Fibroblast of lung (primary cell): ENCODE measurements at regions not wholly inside any gene's neighbourhood (a gene's known extent, or its start where the extent isn't known, plus 50 kb on each side); places are given as distances from the start of the nearest gene placed in this dataset.
A peak's percentile ranks its signal among the peaks of the same experiment; 100 is the strongest.

ENCODE experiments used
- DNase-seq, 2 donors: peaks; one replicate each; pipeline versions ENCODE4 v3.0.0 to v3.0.0-alpha.2; 2010; ENCODE audit warnings: low read depth in 2 of 2
- H2AFZ ChIP-seq: 2 replicates; pipeline ENCODE4 v1.5.1; 2012; ENCODE audit warnings: low read length, control low read depth, inconsistent platforms
- H3K27ac ChIP-seq: 2 replicates; pipeline ENCODE4 v1.5.1; 2011; ENCODE audit warnings: low read length, control low read depth; ENCODE audit not compliant: insufficient read depth
- H3K27me3 ChIP-seq: 2 replicates; pipeline ENCODE4 v1.5.1; 2011; ENCODE audit warnings: mild to moderate bottlenecking, low read length; ENCODE audit not compliant: control insufficient read depth, insufficient read depth
- H3K36me3 ChIP-seq: 2 replicates; pipeline ENCODE4 v1.5.1; 2011; ENCODE audit warnings: low read length; ENCODE audit not compliant: control insufficient read depth, insufficient read depth
- H3K4me1 ChIP-seq: 2 replicates; pipeline ENCODE4 v1.5.1; 2011; ENCODE audit warnings: low read length; ENCODE audit not compliant: control insufficient read depth, insufficient read depth; ENCODE audit errors: extremely low read depth
- H3K4me2 ChIP-seq: 2 replicates; pipeline ENCODE4 v1.5.1; 2011; ENCODE audit warnings: low read length, control low read depth; ENCODE audit not compliant: insufficient read depth; ENCODE audit errors: extremely low read depth
- H3K4me3 ChIP-seq, 4 experiments: fragments of 200-600 bp in 1 of 4; sonication (generic) in 1 of 4; replicated peaks in 1 of 4; 2 replicates each; pipeline ENCODE4 v1.5.1; 2011 to 2016; ENCODE audit warnings: low read length in 4 of 4, low read depth in 3 of 4, mild to moderate bottlenecking in 3 of 4, control low read depth in 2 of 4, inconsistent platforms in 1 of 4, mixed read lengths in 1 of 4; ENCODE audit not compliant: insufficient read depth in 1 of 4; ENCODE audit errors: control extremely low read depth in 1 of 4
- H3K79me2 ChIP-seq: 2 replicates; pipeline ENCODE4 v1.5.1; 2012; ENCODE audit warnings: mild to moderate bottlenecking, low read length, inconsistent platforms; ENCODE audit not compliant: control insufficient read depth, insufficient read depth
- H3K9ac ChIP-seq: 2 replicates; pipeline ENCODE4 v1.5.1; 2011; ENCODE audit warnings: mild to moderate bottlenecking, low read length, control low read depth; ENCODE audit not compliant: insufficient read depth
- H3K9me3 ChIP-seq: 2 replicates; pipeline ENCODE4 v1.5.1; 2012; ENCODE audit warnings: low read depth, low read length; ENCODE audit not compliant: control insufficient read depth, insufficient read depth
- H4K20me1 ChIP-seq: 2 replicates; pipeline ENCODE4 v1.5.1; 2011; ENCODE audit warnings: low read length; ENCODE audit not compliant: control insufficient read depth, insufficient read depth; ENCODE audit errors: extremely low read depth
- CTCF ChIP-seq, 2 donors: IDR thresholded peaks in 1 of 2; conservative IDR thresholded peaks in 1 of 2; 1 replicate in 1 of 2; 2 replicates in 1 of 2; pipeline ENCODE4 v1.5.1; 2011 to 2012; ENCODE audit warnings: low read length in 2 of 2, control low read depth in 1 of 2, inconsistent platforms in 1 of 2, low read depth in 1 of 2, mild to moderate bottlenecking in 1 of 2
- EZH2 ChIP-seq: IDR thresholded peaks from 2 replicates; pipeline ENCODE4 v1.5.1; 2012; ENCODE audit warnings: low read length, control low read depth, mild to moderate bottlenecking; ENCODE audit errors: missing control alignments

- no peak overlapping the region for H3K9ac ChIP-seq
- no peaks in the 10 kb centered on the region for H3K4me1 ChIP-seq
- H3K4me2 ChIP-seq, result no peak overlapping the region
- H3K79me2 ChIP-seq, result no peaks in the 10 kb centered on the region
- peak in 1 of 2 donors; percentile 7 for DNase-seq
- H3K4me3 ChIP-seq, result no peak overlapping the region
- TF ChIP-seq EZH2 (no peak), CTCF (conservative IDR thresholded peaks at IDR 0.05 in 1 of 2, IDR thresholded peaks at IDR 0.05 in 1 of 2; ENCODE audit: low read depth in 1 of 2, low read length in 2 of 2) (no peak)
- no peaks in the 10 kb centered on the region for H3K36me3 ChIP-seq
- H3K9me3 ChIP-seq, result no peaks in the 10 kb centered on the region
- no peak overlapping the region for H3K27ac ChIP-seq
- no peaks in the 10 kb centered on the region for H4K20me1 ChIP-seq
- H3K27me3 ChIP-seq, result no peaks in the 10 kb centered on the region
- no peak overlapping the region for H2AFZ ChIP-seq
Measured at GRCh38 chr7:106797937-106798336, 67.1 kb upstream of the PIK3CG start.

- Histone ChIP-seq H3K4me3 (no peak overlapping the region), H3K27ac (no peak overlapping the region), H2AFZ (no peak overlapping the region), H3K27me3 (peaks cover 3% of the 10 kb centered on the region), H3K9ac (no peak overlapping the region), H3K9me3 (no peaks in the 10 kb centered on the region), H3K79me2 (no peaks in the 10 kb centered on the region), H4K20me1 (no peaks in the 10 kb centered on the region), H3K36me3 (no peaks in the 10 kb centered on the region), H3K4me1 (no peaks in the 10 kb centered on the region), H3K4me2 (no peak overlapping the region)
- DNase-seq, result no peak
- TF ChIP-seq EZH2, result no peak
Measured at GRCh38 chr7:106802589-106802988, 62.5 kb upstream of the PIK3CG start.

GRCh38 chr7:106806556-106806955, 58.5 kb upstream of the PIK3CG start:
- no peak overlapping the region for H3K9ac ChIP-seq
- H3K4me1 ChIP-seq, result no peaks in the 10 kb centered on the region
- H2AFZ ChIP-seq, result no peak overlapping the region
- H3K27me3 ChIP-seq, result peaks cover 3% of the 10 kb centered on the region
- TF ChIP-seq EZH2 (no peak), CTCF (conservative IDR thresholded peaks at IDR 0.05 in 1 of 2, IDR thresholded peaks at IDR 0.05 in 1 of 2; ENCODE audit: low read depth in 1 of 2, low read length in 2 of 2) (no peak)
- H3K9me3 ChIP-seq, result no peaks in the 10 kb centered on the region
- H3K4me2 ChIP-seq, result no peak overlapping the region
- no peaks in the 10 kb centered on the region for H3K79me2 ChIP-seq
- H3K27ac ChIP-seq, result no peak overlapping the region
- no peak for DNase-seq
- no peaks in the 10 kb centered on the region for H4K20me1 ChIP-seq
- H3K4me3 ChIP-seq, result no peak overlapping the region
- H3K36me3 ChIP-seq, result no peaks in the 10 kb centered on the region
